Neural cell (in vitro differentiated cells): ENCODE measurements at regions not wholly inside any gene's neighbourhood (a gene's known extent, or its start where the extent isn't known, plus 50 kb on each side); places are given as distances from the start of the nearest gene placed in this dataset.

Experiments
- CTCF ChIP-seq: fragments of 450-650 bp; IDR thresholded peaks from 2 replicates; pipeline ENCODE4 v1.5.1; 2014; ENCODE audit warnings: antibody characterized with exemption, mild to moderate bottlenecking, moderate library complexity; ENCODE audit not compliant: poor library complexity, severe bottlenecking
- EP300 ChIP-seq: fragments of 450-650 bp; conservative IDR thresholded peaks from 2 replicates; pipeline ENCODE4 v1.6.1; 2014; ENCODE audit warnings: antibody characterized with exemption, mild to moderate bottlenecking, moderate library complexity; ENCODE audit not compliant: poor library complexity, severe bottlenecking
- EZH2 ChIP-seq: fragments of 200-600, 300-800 bp; shearing (Covaris generic), sonication (generic); IDR thresholded peaks from 2 replicates; pipeline ENCODE4 v1.6.1; 2014; ENCODE audit warnings: antibody characterized with exemption, low read length, borderline replicate concordance, mild to moderate bottlenecking; ENCODE audit not compliant: insufficient read depth, poor library complexity, severe bottlenecking
- MXI1 ChIP-seq: fragments of 450-650 bp; conservative IDR thresholded peaks from 2 replicates; pipeline ENCODE4 v1.6.1; 2014; ENCODE audit warnings: antibody characterized with exemption, mild to moderate bottlenecking; ENCODE audit not compliant: poor library complexity, severe bottlenecking
- POLR2AphosphoS5 ChIP-seq: IDR thresholded peaks from 2 replicates; pipeline ENCODE4 v1.6.1; 2012
- RAD21 ChIP-seq: fragments of 450-650 bp; conservative IDR thresholded peaks from 2 replicates; pipeline ENCODE4 v1.6.1; 2014; ENCODE audit warnings: antibody characterized with exemption, mild to moderate bottlenecking, moderate library complexity
- REST ChIP-seq: IDR thresholded peaks from 2 replicates; pipeline ENCODE4 v1.6.1; 2012; ENCODE audit warnings: borderline replicate concordance
- SMC3 ChIP-seq: fragments of 450-650 bp; conservative IDR thresholded peaks from 2 replicates; pipeline ENCODE4 v1.6.1; 2014; ENCODE audit warnings: antibody characterized with exemption, mild to moderate bottlenecking, moderate library complexity; ENCODE audit not compliant: poor library complexity

- TF ChIP-seq CTCF, result no peak
- no peak for TF ChIP-seq REST
- TF ChIP-seq EZH2, result no peak
- TF ChIP-seq EP300, result no peak
- TF ChIP-seq POLR2AphosphoS5, result no peak
- no peak for TF ChIP-seq SMC3
- no peak for TF ChIP-seq MXI1
- TF ChIP-seq RAD21, result no peak
Measured at GRCh38 chr2:123095219-123095835, 929.8 kb upstream of the CNTNAP5 start.
